ENCODE measurements at regions not wholly inside any gene's neighbourhood (a gene's known extent, or its start where the extent isn't known, plus 50 kb on each side); places are given as distances from the start of the nearest gene placed in this dataset.

DNA sequence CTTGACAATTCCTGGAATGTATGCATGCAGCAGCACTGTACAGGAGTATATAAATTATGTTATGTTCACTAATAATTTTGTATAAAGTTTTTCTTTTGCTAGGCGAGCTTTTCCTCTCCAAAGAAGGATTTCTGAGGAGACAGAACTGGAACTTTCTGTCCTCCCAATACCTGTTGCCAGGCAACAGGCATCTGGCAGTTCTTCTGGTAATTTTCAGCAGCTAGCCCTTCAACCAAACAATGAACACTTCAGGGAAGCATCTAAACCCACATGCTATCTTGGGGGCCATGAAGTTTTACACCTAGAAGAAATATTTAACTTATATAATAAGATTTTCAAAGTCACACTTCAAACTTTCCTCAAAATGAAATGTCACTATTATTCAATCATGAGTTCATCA lies 162.9 kb upstream of the SYT10 start:
- TF ChIP-seq CTCF (IDR thresholded peaks at IDR 0.05; ENCODE audit: extremely low read depth, insufficient read depth, missing control alignments) = no peak
- in situ Hi-C loops (cut with MboI; ENCODE audit: low pct_unique_long_range_greater_than_20kb, low sequenced_read_pairs, unreplicated experiment) = no loop called here

GRCh38 chr12:33605757-33606156 lies 166.1 kb upstream of the SYT10 start:
- peak; percentile 16 for TF ChIP-seq CTCF (IDR thresholded peaks at IDR 0.05; ENCODE audit: extremely low read depth, insufficient read depth, missing control alignments)
- in situ Hi-C loops (cut with MboI; ENCODE audit: low pct_unique_long_range_greater_than_20kb, low sequenced_read_pairs, unreplicated experiment) = no loop called here
- DNase-seq (ENCODE audit: low spot score) = no peak

More for the DNA sequence above, 162.9 kb upstream of the SYT10 start:
- DNase-seq (ENCODE audit: low spot score) = no peak

GRCh38 chr12:33609910-33610309 lies 170.3 kb upstream of the SYT10 start:
- in situ Hi-C loops (cut with MboI; ENCODE audit: low pct_unique_long_range_greater_than_20kb, low sequenced_read_pairs, unreplicated experiment) = no loop called here
- DNase-seq (ENCODE audit: low spot score) = no peak
- TF ChIP-seq CTCF (IDR thresholded peaks at IDR 0.05; ENCODE audit: extremely low read depth, insufficient read depth, missing control alignments) = no peak

DNA sequence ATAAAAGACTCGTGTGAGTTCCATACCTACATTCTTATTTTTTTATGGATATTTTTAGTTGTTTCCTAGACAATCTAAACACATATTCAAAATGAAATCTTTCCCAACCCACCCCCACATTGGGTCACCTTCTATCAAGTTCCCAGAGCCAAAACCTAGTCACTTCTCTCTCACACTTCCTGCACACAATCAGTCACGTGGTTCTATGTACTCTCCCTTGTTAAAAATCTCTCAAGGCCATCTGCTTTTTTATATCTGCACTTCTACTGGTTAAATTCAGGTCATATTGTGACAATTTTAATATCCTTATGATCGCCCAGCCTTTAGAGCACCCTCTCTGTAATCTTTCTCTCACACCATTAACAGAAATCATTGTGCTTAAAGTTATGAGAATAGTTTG lies 175.0 kb upstream of the SYT10 start:
- TF ChIP-seq CTCF (IDR thresholded peaks at IDR 0.05; ENCODE audit: extremely low read depth, insufficient read depth, missing control alignments) = no peak
- DNase-seq (ENCODE audit: low spot score) = no peak
- in situ Hi-C loops (cut with MboI; ENCODE audit: low pct_unique_long_range_greater_than_20kb, low sequenced_read_pairs, unreplicated experiment) = no loop called here

DNA sequence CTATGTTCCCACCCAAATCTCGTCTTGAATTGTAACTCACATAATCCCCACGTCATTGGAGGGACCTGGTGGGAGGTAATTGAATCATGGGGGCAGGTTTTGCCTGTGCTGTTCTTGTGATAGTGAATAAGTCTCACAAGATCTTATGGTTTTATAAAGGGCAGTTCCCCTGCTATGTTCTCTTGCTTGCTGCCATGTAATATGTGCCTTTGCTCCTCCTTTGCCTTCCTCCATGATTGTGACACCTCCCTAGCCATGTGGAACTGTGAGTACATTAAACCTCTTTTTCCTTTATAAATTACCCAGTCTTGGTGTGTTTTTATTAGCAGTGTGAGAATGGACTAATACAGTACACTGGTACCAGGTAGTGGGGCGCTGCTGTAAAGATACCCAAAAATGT lies 177.6 kb upstream of the SYT10 start:
- in situ Hi-C loops (cut with MboI; ENCODE audit: low pct_unique_long_range_greater_than_20kb, low sequenced_read_pairs, unreplicated experiment) = no loop called here
- DNase-seq (ENCODE audit: low spot score) = no peak
- TF ChIP-seq CTCF (IDR thresholded peaks at IDR 0.05; ENCODE audit: extremely low read depth, insufficient read depth, missing control alignments) = no peak

DNA sequence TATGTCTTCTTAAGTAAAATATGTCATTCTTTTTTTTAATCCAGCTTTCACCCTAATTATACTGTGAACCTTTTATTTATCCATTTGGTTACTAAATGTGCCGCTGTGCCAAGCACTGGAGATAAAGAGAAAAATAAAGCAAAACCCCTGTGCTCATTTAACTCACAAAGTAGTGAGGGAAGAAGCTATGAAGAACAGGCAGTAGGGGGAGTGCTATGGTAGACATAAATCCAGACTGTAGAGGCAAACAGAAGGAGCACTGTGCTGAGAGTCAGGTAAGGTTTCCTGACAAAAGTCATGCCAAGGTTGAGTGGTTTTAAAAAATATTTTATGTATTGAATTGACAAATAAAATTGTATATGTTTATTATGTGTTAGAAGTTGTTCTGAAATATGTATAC lies 188.5 kb upstream of the SYT10 start:
- DNase-seq (ENCODE audit: low spot score) = no peak

More for the DNA sequence above, 188.5 kb upstream of the SYT10 start:
- in situ Hi-C loops (cut with MboI; ENCODE audit: low pct_unique_long_range_greater_than_20kb, low sequenced_read_pairs, unreplicated experiment) = no loop called here
- TF ChIP-seq CTCF (IDR thresholded peaks at IDR 0.05; ENCODE audit: extremely low read depth, insufficient read depth, missing control alignments) = no peak
